Colonic mucosa (tissue), 4 donors: ENCODE measurements at regions not wholly inside any gene's neighbourhood (a gene's known extent, or its start where the extent isn't known, plus 50 kb on each side); places are given as distances from the start of the nearest gene placed in this dataset.

ENCODE experiments used
- DNase-seq: peaks from one replicate; pipeline ENCODE4 v3.0.0-alpha.2; 2020
- H3K27ac ChIP-seq: fragments of 200-600 bp; one replicate; pipeline ENCODE4 v1.8.0; 2021
- H3K27me3 ChIP-seq: fragments of 200-600 bp; one replicate; pipeline ENCODE4 v1.8.0; 2021
- H3K36me3 ChIP-seq: fragments of 200-600 bp; one replicate; pipeline ENCODE4 v1.8.0; 2021
- H3K4me1 ChIP-seq: fragments of 200-600 bp; one replicate; pipeline ENCODE4 v1.8.0; 2021; ENCODE audit warnings: mild to moderate bottlenecking
- H3K4me3 ChIP-seq: fragments of 200-600 bp; one replicate; pipeline ENCODE4 v1.8.0; 2021
- H3K9ac ChIP-seq, 2 donors: one replicate each; pipeline ENCODE4 v1.7.0; 2013; ENCODE audit warnings: control low read depth in 2 of 2, low read depth in 2 of 2, low read length in 2 of 2
- H3K9me3 ChIP-seq: fragments of 200-600 bp; one replicate; pipeline ENCODE4 v1.8.0; 2021
- intact Hi-C: fragments of 100-400 bp; cut with DNase I; formaldehyde crosslinking; loops from one replicate; pipeline ENCODE4 v1.14.1; 2022
- TF ChIP-seq, protein P1 (sequence below): fragments of 200-600 bp; IDR thresholded peaks from one replicate; pipeline ENCODE4 v1.8.0; 2022; ENCODE audit warnings: antibody characterized with exemption, mild to moderate bottlenecking
- donor health status: healthy.
- donor health status: DM: no; HTN: no; CAD: no.
- donor health status: DM: no; HTN: no; CAD: no.

DNA sequence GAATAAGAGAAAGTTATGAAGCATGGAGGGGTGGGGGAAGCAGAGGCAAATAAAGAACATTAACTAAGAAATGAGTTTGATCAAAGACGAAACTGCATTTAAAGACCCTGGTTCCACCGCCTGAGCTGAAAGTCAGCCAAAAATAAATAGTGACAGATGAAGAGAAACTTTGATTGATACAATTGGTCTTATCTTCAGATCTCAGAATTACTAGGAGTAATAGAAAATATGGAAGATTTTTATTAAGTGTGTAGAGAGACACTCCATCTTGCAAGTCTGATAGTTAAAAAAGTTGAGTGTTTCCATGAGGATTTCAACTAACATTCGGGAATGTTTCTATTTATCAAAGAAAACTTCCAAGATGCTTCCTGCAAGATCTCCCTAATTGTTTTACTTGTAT, 418.2 kb upstream of the ADGRL2 start:
- no peaks in the 10 kb centered on the region for H3K36me3 ChIP-seq
- no peak overlapping the region for H3K9ac ChIP-seq
- TF ChIP-seq, protein P1, sequence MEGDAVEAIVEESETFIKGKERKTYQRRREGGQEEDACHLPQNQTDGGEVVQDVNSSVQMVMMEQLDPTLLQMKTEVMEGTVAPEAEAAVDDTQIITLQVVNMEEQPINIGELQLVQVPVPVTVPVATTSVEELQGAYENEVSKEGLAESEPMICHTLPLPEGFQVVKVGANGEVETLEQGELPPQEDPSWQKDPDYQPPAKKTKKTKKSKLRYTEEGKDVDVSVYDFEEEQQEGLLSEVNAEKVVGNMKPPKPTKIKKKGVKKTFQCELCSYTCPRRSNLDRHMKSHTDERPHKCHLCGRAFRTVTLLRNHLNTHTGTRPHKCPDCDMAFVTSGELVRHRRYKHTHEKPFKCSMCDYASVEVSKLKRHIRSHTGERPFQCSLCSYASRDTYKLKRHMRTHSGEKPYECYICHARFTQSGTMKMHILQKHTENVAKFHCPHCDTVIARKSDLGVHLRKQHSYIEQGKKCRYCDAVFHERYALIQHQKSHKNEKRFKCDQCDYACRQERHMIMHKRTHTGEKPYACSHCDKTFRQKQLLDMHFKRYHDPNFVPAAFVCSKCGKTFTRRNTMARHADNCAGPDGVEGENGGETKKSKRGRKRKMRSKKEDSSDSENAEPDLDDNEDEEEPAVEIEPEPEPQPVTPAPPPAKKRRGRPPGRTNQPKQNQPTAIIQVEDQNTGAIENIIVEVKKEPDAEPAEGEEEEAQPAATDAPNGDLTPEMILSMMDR: no peak
- H3K27me3 ChIP-seq: no peaks in the 10 kb centered on the region
- no peak for DNase-seq
- no peak overlapping the region for H3K27ac ChIP-seq
- H3K4me1 ChIP-seq: no peaks in the 10 kb centered on the region
- H3K9me3 ChIP-seq: no peaks in the 10 kb centered on the region
- intact Hi-C loops: no loop called here
- no peak overlapping the region for H3K4me3 ChIP-seq

DNA sequence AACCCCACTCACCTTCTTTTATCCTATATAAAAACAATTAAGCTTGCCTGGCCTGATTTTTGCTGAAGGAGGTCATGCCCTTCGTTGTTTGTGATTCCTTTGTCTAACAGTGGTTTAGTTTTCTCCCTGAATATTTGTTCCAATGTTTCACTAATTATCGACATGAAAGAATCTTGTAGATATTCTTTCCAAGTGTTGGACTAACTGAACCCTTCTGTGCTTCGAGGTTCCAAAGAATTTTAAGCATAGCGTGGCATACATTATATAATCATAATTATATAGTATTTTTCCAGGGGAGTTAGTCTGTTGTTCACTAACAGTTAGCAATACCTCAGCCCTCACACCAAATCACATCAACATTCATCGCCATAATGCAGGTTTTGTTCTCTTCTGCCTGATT, 418.9 kb upstream of the ADGRL2 start:
- no peaks in the 10 kb centered on the region for H3K27me3 ChIP-seq
- intact Hi-C loops: no loop called here
- H3K4me3 ChIP-seq: no peak overlapping the region
- no peak overlapping the region for H3K9ac ChIP-seq
- no peak overlapping the region for H3K27ac ChIP-seq
- TF ChIP-seq, protein P1: no peak
- no peak for DNase-seq
- no peaks in the 10 kb centered on the region for H3K36me3 ChIP-seq
- H3K4me1 ChIP-seq: no peaks in the 10 kb centered on the region
- H3K9me3 ChIP-seq: no peaks in the 10 kb centered on the region

DNA sequence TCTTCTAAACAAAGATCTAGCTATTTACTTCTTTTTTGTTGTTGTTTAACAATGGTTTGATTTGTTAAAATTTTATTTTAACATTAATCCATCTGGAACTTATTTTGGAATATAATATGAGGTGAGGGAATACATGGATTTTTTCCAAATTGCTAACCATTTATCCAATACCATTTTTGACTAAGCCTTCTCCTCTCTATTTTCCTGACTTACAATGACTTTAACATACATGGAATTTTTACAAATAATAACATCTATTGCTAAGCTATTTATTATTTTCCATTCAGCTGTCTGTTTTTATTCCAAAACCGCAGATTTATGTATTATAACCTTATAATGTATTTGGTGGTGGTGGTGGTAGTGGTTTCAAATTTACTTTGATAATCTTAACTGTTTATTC, 420.3 kb upstream of the ADGRL2 start:
- H3K4me3 ChIP-seq: no peak overlapping the region
- TF ChIP-seq, protein P1: no peak
- DNase-seq: no peak
- H3K9me3 ChIP-seq: no peaks in the 10 kb centered on the region
- H3K36me3 ChIP-seq: no peaks in the 10 kb centered on the region
- no peak overlapping the region for H3K27ac ChIP-seq
- intact Hi-C loops: no loop called here
- no peaks in the 10 kb centered on the region for H3K4me1 ChIP-seq
- no peaks in the 10 kb centered on the region for H3K27me3 ChIP-seq
- H3K9ac ChIP-seq: no peak overlapping the region

DNA sequence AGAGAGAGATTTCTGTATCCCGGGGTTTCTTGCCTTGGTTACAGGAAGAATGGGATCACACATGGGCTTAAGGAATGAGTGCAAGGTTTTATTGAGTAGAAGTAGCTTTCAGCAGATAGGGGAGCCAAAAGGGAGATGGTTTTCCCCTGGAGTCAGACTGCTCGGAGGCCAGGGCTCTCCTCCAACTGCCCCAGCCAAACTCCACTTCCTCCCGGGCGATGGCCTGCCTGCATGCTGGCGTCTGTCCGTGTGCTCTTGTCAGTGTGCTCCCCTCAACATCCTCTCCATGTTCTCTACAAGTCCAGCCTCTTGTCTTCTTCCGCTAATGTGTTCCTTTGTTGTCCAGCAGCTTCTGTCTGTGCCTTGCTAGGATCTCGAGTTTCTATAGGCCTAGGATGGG, 421.3 kb upstream of the ADGRL2 start:
- Histone ChIP-seq H3K9me3 (no peaks in the 10 kb centered on the region), H3K4me3 (no peak overlapping the region), H3K27me3 (no peaks in the 10 kb centered on the region), H3K4me1 (no peaks in the 10 kb centered on the region), H3K36me3 (no peaks in the 10 kb centered on the region), H3K9ac (no peak overlapping the region), H3K27ac (no peak overlapping the region)
- intact Hi-C loops: no loop called here
- DNase-seq: no peak
- TF ChIP-seq, protein P1: no peak

DNA sequence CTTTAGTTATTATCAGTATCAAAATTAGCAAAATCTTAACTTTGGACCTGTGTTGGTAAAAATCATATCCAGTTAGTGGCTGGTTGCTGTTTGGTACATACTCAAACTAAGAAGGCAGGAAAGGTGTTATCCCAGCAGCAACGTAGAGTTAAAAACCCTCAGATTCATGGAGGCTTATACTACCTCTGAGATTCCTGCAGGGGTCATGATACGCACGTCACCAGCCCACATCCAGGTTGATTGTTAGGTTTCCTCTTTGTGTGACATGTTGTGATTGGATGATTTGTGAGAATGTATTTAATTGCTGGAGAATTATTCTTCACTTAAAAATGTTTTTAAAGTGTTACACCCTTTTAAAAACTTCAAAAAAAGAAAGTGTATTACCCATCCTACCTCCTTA, 423.3 kb upstream of the ADGRL2 start:
- Histone ChIP-seq H3K9ac (no peak overlapping the region), H3K9me3 (no peaks in the 10 kb centered on the region), H3K4me3 (no peak overlapping the region), H3K27ac (no peak overlapping the region), H3K36me3 (no peaks in the 10 kb centered on the region), H3K4me1 (no peaks in the 10 kb centered on the region), H3K27me3 (no peaks in the 10 kb centered on the region)
- peak; percentile 23 for DNase-seq
- TF ChIP-seq, protein P1: no peak
- intact Hi-C loops: no loop called here
